Neural cell (in vitro differentiated cells): ENCODE measurements at regions not wholly inside any gene's neighbourhood (a gene's known extent, or its start where the extent isn't known, plus 50 kb on each side); places are given as distances from the start of the nearest gene placed in this dataset.

Source experiments
- EP300 ChIP-seq: fragments of 450-650 bp; conservative IDR thresholded peaks from 2 replicates; pipeline ENCODE4 v1.6.1; 2014; ENCODE audit warnings: antibody characterized with exemption, mild to moderate bottlenecking, moderate library complexity; ENCODE audit not compliant: poor library complexity, severe bottlenecking
- POLR2AphosphoS5 ChIP-seq: IDR thresholded peaks from 2 replicates; pipeline ENCODE4 v1.6.1; 2012
- RAD21 ChIP-seq: fragments of 450-650 bp; conservative IDR thresholded peaks from 2 replicates; pipeline ENCODE4 v1.6.1; 2014; ENCODE audit warnings: antibody characterized with exemption, mild to moderate bottlenecking, moderate library complexity
- SMC3 ChIP-seq: fragments of 450-650 bp; conservative IDR thresholded peaks from 2 replicates; pipeline ENCODE4 v1.6.1; 2014; ENCODE audit warnings: antibody characterized with exemption, mild to moderate bottlenecking, moderate library complexity; ENCODE audit not compliant: poor library complexity
- TAF1 ChIP-seq: IDR thresholded peaks from 2 replicates; pipeline ENCODE4 v1.6.1; 2012; ENCODE audit warnings: low read depth
- TF ChIP-seq, protein P1 (sequence below): fragments of 450-650 bp; IDR thresholded peaks from 2 replicates; pipeline ENCODE4 v1.5.1; 2014; ENCODE audit warnings: antibody characterized with exemption, mild to moderate bottlenecking, moderate library complexity; ENCODE audit not compliant: poor library complexity, severe bottlenecking
- TF ChIP-seq, protein P2 (sequence below): IDR thresholded peaks from 2 replicates; pipeline ENCODE4 v1.6.1; 2012; ENCODE audit warnings: borderline replicate concordance

DNA sequence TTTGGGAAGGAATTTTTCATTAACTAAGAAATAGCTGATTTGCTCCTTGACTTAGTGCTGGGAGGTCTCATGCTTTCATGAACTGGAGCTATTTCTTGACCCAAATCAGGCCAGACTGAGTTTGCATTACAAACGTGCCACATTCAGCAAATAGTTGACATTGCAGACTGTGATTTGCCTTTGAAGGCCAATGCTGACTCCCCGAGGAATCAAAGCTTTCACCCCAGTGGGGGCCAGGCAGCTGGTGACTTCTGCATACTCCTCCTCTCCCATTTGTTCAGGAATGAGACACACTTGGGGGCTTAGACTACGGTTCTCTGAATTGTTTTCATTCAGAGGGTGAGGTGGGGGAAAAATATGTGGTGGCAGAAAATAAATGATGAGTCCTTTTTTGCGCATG, 111.0 kb upstream of the JAZF1 start:
- TF ChIP-seq, protein P1, sequence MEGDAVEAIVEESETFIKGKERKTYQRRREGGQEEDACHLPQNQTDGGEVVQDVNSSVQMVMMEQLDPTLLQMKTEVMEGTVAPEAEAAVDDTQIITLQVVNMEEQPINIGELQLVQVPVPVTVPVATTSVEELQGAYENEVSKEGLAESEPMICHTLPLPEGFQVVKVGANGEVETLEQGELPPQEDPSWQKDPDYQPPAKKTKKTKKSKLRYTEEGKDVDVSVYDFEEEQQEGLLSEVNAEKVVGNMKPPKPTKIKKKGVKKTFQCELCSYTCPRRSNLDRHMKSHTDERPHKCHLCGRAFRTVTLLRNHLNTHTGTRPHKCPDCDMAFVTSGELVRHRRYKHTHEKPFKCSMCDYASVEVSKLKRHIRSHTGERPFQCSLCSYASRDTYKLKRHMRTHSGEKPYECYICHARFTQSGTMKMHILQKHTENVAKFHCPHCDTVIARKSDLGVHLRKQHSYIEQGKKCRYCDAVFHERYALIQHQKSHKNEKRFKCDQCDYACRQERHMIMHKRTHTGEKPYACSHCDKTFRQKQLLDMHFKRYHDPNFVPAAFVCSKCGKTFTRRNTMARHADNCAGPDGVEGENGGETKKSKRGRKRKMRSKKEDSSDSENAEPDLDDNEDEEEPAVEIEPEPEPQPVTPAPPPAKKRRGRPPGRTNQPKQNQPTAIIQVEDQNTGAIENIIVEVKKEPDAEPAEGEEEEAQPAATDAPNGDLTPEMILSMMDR: no peak
- no peak for TF ChIP-seq RAD21
- TF ChIP-seq EP300: no peak
- TF ChIP-seq POLR2AphosphoS5: no peak
- TF ChIP-seq TAF1: no peak
- TF ChIP-seq, protein P2, sequence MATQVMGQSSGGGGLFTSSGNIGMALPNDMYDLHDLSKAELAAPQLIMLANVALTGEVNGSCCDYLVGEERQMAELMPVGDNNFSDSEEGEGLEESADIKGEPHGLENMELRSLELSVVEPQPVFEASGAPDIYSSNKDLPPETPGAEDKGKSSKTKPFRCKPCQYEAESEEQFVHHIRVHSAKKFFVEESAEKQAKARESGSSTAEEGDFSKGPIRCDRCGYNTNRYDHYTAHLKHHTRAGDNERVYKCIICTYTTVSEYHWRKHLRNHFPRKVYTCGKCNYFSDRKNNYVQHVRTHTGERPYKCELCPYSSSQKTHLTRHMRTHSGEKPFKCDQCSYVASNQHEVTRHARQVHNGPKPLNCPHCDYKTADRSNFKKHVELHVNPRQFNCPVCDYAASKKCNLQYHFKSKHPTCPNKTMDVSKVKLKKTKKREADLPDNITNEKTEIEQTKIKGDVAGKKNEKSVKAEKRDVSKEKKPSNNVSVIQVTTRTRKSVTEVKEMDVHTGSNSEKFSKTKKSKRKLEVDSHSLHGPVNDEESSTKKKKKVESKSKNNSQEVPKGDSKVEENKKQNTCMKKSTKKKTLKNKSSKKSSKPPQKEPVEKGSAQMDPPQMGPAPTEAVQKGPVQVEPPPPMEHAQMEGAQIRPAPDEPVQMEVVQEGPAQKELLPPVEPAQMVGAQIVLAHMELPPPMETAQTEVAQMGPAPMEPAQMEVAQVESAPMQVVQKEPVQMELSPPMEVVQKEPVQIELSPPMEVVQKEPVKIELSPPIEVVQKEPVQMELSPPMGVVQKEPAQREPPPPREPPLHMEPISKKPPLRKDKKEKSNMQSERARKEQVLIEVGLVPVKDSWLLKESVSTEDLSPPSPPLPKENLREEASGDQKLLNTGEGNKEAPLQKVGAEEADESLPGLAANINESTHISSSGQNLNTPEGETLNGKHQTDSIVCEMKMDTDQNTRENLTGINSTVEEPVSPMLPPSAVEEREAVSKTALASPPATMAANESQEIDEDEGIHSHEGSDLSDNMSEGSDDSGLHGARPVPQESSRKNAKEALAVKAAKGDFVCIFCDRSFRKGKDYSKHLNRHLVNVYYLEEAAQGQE: no peak
- no peak for TF ChIP-seq SMC3
